ENCODE measurements at regions not wholly inside any gene's neighbourhood (a gene's known extent, or its start where the extent isn't known, plus 50 kb on each side); places are given as distances from the start of the nearest gene placed in this dataset.

DNA sequence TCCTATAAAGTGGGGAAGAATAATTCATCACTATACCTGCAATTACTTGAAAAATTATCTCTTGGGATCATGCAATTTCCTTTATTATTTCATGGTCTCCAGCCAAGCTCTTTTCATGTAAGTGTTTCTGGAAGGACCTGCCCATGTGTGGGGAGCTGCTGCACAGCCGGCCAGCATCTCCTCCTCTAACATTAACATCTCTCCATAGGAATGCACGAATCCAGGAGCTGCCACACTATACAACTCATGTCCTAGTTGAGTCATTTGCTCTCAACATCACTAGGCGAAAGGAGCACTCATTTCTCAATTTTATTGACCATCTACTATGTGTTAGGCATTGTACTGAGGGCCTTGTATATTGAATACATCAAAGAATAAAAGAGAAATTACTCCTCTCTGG lies 144.3 kb upstream of the ERBB4 start:
- Histone ChIP-seq H3K36me3 (replicated peaks in 1 of 2; ENCODE audit: insufficient read depth in 1 of 2, low read depth in 2 of 2) (no peaks in the 10 kb centered on the region), H3K27me3 (no peaks in the 10 kb centered on the region), H3K4me3 (no peak overlapping the region), H3K9me3 (no peaks in the 10 kb centered on the region), H3K4me1 (peaks cover 3% of the 10 kb centered on the region), H3K27ac (no peak overlapping the region)
- TF ChIP-seq POLR2A (IDR thresholded peaks at IDR 0.05), result no peak
- TF ChIP-seq CTCF (IDR thresholded peaks at IDR 0.05), result no peak
- intact Hi-C loops (cut with DNase I), result loop anchor here (10.0 kb wide), 1 partner anchor 472 kb away; the partner anchor contains the start of gene IKZF2
- ATAC-seq, result no peak
- no peak for DNase-seq
- 64 to 69% methylated on average over 3 of the region's 3 CpGs for WGBS, 2 donors

DNA sequence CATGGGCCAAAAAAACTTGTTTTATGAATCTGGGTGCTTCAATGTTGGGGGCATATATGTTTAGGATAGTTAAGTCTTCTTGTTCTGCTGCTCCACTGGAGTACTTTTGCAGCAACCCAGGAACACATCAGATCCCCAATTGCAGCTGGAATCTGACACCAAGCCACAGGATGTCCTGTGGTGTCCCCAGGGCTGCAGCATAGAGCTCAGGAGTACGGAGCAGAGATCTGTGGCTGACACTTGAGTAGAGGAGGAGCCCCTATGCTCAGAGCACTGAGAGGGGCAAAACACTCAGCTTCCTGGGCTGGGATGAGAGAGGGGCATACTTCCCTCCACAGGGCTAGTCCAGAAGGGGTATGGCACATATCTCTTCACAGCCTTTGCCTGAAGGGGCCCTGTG lies 138.9 kb upstream of the ERBB4 start:
- H3K4me1 ChIP-seq, result no peaks in the 10 kb centered on the region
- no peak overlapping the region for H3K4me3 ChIP-seq
- intact Hi-C loops (cut with DNase I), result no loop called here
- ATAC-seq (no peak), DNase-seq (no peak)
- H3K27ac ChIP-seq, result no peak overlapping the region
- no peaks in the 10 kb centered on the region for H3K9me3 ChIP-seq
- H3K36me3 ChIP-seq (replicated peaks in 1 of 2; ENCODE audit: insufficient read depth in 1 of 2, low read depth in 2 of 2), result no peaks in the 10 kb centered on the region
- 31 to 57% methylated on average over 1 of the region's 1 CpG for WGBS, 2 donors
- no peak for TF ChIP-seq POLR2A (IDR thresholded peaks at IDR 0.05)
- no peak for TF ChIP-seq CTCF (IDR thresholded peaks at IDR 0.05)
- no peaks in the 10 kb centered on the region for H3K27me3 ChIP-seq

DNA sequence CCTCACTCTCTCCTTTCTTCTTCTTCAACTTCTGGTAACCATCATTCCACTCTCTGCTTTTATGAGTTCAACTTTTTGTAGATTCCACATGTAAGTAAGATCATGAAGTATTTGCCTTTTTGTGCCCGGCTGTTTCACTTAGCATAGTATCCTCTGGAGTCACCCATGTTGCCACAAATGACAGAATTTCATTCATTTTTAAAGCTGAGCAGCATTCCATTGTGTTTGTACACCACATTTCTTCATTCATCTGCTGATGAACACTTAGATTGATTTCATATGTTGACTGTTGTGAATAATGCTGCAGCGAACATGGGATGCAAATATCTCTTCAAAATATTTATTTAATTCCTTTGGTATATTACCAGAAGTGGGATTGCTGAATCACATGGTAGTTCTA lies 133.6 kb upstream of the ERBB4 start:
- no peak for ATAC-seq
- intact Hi-C loops (cut with DNase I), result no loop called here
- TF ChIP-seq CTCF (IDR thresholded peaks at IDR 0.05), result no peak
- no peak for TF ChIP-seq POLR2A (IDR thresholded peaks at IDR 0.05)
- Histone ChIP-seq H3K27me3 (no peaks in the 10 kb centered on the region), H3K36me3 (replicated peaks in 1 of 2; ENCODE audit: insufficient read depth in 1 of 2, low read depth in 2 of 2) (no peaks in the 10 kb centered on the region), H3K4me1 (no peaks in the 10 kb centered on the region), H3K27ac (no peak overlapping the region), H3K4me3 (no peak overlapping the region), H3K9me3 (no peaks in the 10 kb centered on the region)
- no peak for DNase-seq
- WGBS, 2 donors, result 78 to 84% methylated on average over 2 of the region's 2 CpGs

DNA sequence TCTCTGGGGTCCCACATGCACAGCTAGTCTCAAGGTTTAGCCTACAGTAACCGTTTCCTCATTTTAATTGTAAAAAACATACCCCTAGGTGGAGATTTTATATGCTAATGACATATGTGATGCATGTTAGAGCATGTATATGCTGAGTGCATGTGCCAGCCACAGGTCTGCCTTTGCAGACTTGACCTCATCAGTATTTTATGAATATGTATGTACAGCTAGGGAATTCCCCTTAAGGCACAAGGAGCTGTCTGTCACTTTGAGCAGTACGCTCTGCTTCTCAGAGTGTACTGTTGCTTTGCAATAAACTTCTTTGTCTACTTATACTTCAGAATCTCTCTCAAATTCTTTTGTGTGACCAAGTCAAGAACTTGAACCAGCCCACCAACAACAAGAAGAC lies 131.2 kb upstream of the ERBB4 start:
- Histone ChIP-seq H3K27me3 (no peaks in the 10 kb centered on the region), H3K4me1 (no peaks in the 10 kb centered on the region), H3K9me3 (no peaks in the 10 kb centered on the region), H3K27ac (no peak overlapping the region), H3K4me3 (no peak overlapping the region), H3K36me3 (replicated peaks in 1 of 2; ENCODE audit: insufficient read depth in 1 of 2, low read depth in 2 of 2) (no peaks in the 10 kb centered on the region)
- intact Hi-C loops (cut with DNase I), result no loop called here
- 57 to 59% methylated on average over 2 of the region's 2 CpGs for WGBS, 2 donors
- ATAC-seq (no peak), DNase-seq (no peak)
- TF ChIP-seq CTCF (IDR thresholded peaks at IDR 0.05), result no peak
- no peak for TF ChIP-seq POLR2A (IDR thresholded peaks at IDR 0.05)

DNA sequence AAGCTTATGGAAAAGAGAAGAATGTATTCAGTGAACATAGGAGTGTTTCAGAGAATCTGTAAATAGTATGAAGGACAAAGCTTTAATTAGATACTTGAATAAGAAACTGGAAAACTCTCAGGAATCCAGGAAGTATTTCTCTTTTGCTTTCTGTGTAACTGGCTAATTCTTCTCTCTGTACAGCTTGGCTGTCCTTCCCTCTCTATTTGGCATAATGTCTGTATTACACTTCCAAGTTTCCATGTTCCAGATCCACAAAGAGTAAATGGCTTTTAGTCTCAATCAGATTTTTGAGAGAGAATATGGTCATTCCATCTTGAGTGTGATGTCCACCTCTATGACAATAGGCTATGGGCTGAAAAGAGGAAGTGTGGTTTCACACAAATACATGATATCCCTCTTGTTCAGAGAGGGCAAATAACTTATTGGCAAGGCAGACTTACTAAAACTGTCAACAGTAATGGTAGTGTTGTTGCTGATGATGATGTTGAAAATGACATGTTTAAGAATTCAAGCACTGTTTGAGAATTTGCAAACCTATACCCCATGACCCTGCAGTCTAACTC lies 129.2 kb upstream of the ERBB4 start:
- no peaks in the 10 kb centered on the region for H3K9me3 ChIP-seq
- no peak for TF ChIP-seq POLR2A (IDR thresholded peaks at IDR 0.05)
- TF ChIP-seq CTCF (IDR thresholded peaks at IDR 0.05), result no peak
- intact Hi-C loops (cut with DNase I), result no loop called here
- H3K27ac ChIP-seq, result no peak overlapping the region
- no peaks in the 10 kb centered on the region for H3K4me1 ChIP-seq
- no peak for ATAC-seq
- no peak overlapping the region for H3K4me3 ChIP-seq
- H3K36me3 ChIP-seq (replicated peaks in 1 of 2; ENCODE audit: insufficient read depth in 1 of 2, low read depth in 2 of 2), result no peaks in the 10 kb centered on the region
- DNase-seq, result no peak
- no peaks in the 10 kb centered on the region for H3K27me3 ChIP-seq
